ENCODE measurements at regions not wholly inside any gene's neighbourhood (a gene's known extent, or its start where the extent isn't known, plus 50 kb on each side); places are given as distances from the start of the nearest gene placed in this dataset.

- ATAC-seq (no peak), DNase-seq (ENCODE audit: low read depth, low spot score) (no peak)
- TF ChIP-seq POLR2AphosphoS5 (IDR thresholded peaks at IDR 0.05; ENCODE audit: low read depth, low read length) (no peak), SIN3A (IDR thresholded peaks at IDR 0.05; ENCODE audit: borderline replicate concordance, insufficient read depth, low read depth, low read length) (no peak), CTCF (IDR thresholded peaks at IDR 0.05) (no peak), TCF7L2 (IDR thresholded peaks at IDR 0.05; ENCODE audit: low read depth, low read length) (no peak)
- TF ChIP-seq, protein P1, sequence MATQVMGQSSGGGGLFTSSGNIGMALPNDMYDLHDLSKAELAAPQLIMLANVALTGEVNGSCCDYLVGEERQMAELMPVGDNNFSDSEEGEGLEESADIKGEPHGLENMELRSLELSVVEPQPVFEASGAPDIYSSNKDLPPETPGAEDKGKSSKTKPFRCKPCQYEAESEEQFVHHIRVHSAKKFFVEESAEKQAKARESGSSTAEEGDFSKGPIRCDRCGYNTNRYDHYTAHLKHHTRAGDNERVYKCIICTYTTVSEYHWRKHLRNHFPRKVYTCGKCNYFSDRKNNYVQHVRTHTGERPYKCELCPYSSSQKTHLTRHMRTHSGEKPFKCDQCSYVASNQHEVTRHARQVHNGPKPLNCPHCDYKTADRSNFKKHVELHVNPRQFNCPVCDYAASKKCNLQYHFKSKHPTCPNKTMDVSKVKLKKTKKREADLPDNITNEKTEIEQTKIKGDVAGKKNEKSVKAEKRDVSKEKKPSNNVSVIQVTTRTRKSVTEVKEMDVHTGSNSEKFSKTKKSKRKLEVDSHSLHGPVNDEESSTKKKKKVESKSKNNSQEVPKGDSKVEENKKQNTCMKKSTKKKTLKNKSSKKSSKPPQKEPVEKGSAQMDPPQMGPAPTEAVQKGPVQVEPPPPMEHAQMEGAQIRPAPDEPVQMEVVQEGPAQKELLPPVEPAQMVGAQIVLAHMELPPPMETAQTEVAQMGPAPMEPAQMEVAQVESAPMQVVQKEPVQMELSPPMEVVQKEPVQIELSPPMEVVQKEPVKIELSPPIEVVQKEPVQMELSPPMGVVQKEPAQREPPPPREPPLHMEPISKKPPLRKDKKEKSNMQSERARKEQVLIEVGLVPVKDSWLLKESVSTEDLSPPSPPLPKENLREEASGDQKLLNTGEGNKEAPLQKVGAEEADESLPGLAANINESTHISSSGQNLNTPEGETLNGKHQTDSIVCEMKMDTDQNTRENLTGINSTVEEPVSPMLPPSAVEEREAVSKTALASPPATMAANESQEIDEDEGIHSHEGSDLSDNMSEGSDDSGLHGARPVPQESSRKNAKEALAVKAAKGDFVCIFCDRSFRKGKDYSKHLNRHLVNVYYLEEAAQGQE (IDR thresholded peaks at IDR 0.05; ENCODE audit: insufficient read depth in 1 of 2, low read depth in 2 of 2, low read length in 1 of 2): no peak
- BruUV-seq (replicated peaks): no TSS peak
- no peaks in the 10 kb centered on the region for H3K9me3 ChIP-seq (ENCODE audit: control insufficient read depth, insufficient read depth, low read depth, low read length)
- ChIA-PET CTCF (no interaction called here), POLR2A (interaction anchor here (0.6 kb wide), 1 partner anchor 303 kb away, joined by 20 read pairs; no protein-coding TSS in a partner anchor)
- H3K4me3 ChIP-seq (ENCODE audit: low read depth in 2 of 2, low read length in 2 of 2): no peak overlapping the region
- in situ Hi-C loops (cut with HindIII; ENCODE audit: low pct_unique_long_range_greater_than_20kb, low sequenced_read_pairs) (no loop called here), intact Hi-C loops (cut with micrococcal nuclease; ENCODE audit: unreplicated experiment) (no loop called here)
- no peaks in the 10 kb centered on the region for H3K36me3 ChIP-seq (ENCODE audit: control insufficient read depth, insufficient read depth, low read length)
- H3K4me1 ChIP-seq (ENCODE audit: control insufficient read depth, insufficient read depth, low read length): no peaks in the 10 kb centered on the region
- no peak overlapping the region for H3K27ac ChIP-seq (ENCODE audit: low read length)
- H3K27me3 ChIP-seq (ENCODE audit: control insufficient read depth, insufficient read depth, low read length): no peaks in the 10 kb centered on the region
Measured at GRCh38 chr5:17796142-17796541, 161.9 kb downstream of the TAF11L14 start.

- no peak for DNase-seq (ENCODE audit: low read depth, low spot score)
- H3K4me3 ChIP-seq (ENCODE audit: low read depth in 2 of 2, low read length in 2 of 2): no peak overlapping the region
- H3K9me3 ChIP-seq (ENCODE audit: control insufficient read depth, insufficient read depth, low read depth, low read length): no peaks in the 10 kb centered on the region
- intact Hi-C loops (cut with micrococcal nuclease; ENCODE audit: unreplicated experiment): no loop called here
- no peaks in the 10 kb centered on the region for H3K4me1 ChIP-seq (ENCODE audit: control insufficient read depth, insufficient read depth, low read length)
- H3K27ac ChIP-seq (ENCODE audit: low read length): no peak overlapping the region
- TF ChIP-seq SIN3A (IDR thresholded peaks at IDR 0.05; ENCODE audit: borderline replicate concordance, insufficient read depth, low read depth, low read length) (no peak), TCF7L2 (IDR thresholded peaks at IDR 0.05; ENCODE audit: low read depth, low read length) (no peak), POLR2AphosphoS5 (IDR thresholded peaks at IDR 0.05; ENCODE audit: low read depth, low read length) (no peak), CTCF (IDR thresholded peaks at IDR 0.05) (no peak)
- TF ChIP-seq, protein P1 (IDR thresholded peaks at IDR 0.05; ENCODE audit: insufficient read depth in 1 of 2, low read depth in 2 of 2, low read length in 1 of 2): no peak
- ATAC-seq: no peak
- CTCF ChIA-PET: no interaction called here
- no peaks in the 10 kb centered on the region for H3K36me3 ChIP-seq (ENCODE audit: control insufficient read depth, insufficient read depth, low read length)
- H3K27me3 ChIP-seq (ENCODE audit: control insufficient read depth, insufficient read depth, low read length): no peaks in the 10 kb centered on the region
- BruUV-seq (replicated peaks): no TSS peak
- POLR2A ChIA-PET: no interaction called here
- in situ Hi-C loops (cut with HindIII; ENCODE audit: low pct_unique_long_range_greater_than_20kb, low sequenced_read_pairs): no loop called here
Measured at GRCh38 chr5:17796757-17797396, 162.6 kb downstream of the TAF11L14 start.
